ENCODE measurements at regions not wholly inside any gene's neighbourhood (a gene's known extent, or its start where the extent isn't known, plus 50 kb on each side); places are given as distances from the start of the nearest gene placed in this dataset.

DNA sequence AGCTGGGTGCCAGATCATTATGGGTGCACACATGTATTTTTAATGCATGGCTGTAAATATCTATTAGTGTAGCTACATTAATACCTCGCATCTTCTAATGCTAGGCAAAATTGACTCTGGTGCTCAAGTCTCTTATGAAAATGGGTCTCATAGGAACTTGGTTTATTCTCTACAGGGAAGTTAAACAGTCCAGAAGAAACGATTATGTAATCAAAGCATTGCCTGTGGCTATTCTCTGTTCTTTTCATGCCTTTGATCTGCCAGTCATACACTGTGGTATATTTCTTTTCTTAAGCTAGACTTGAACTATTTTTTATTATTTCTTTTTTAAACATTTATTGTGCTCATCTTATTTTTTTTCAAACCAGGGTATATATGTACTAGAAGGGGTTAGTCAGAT, 1015.0 kb downstream of the SLITRK1 start:
- DNase-seq (ENCODE audit: low spot score), result no peak
- H3K79me2 ChIP-seq (replicated peaks; ENCODE audit: insufficient read depth), result no peaks in the 10 kb centered on the region
- no peaks in the 10 kb centered on the region for H4K20me1 ChIP-seq (replicated peaks; ENCODE audit: insufficient read depth)
- no peaks in the 10 kb centered on the region for H3K27me3 Mint-ChIP-seq (ENCODE audit: insufficient read depth, low read depth, poor library complexity)
- no peaks in the 10 kb centered on the region for H3K27me3 ChIP-seq (ENCODE audit: insufficient read depth)
- no peaks in the 10 kb centered on the region for H3K4me1 ChIP-seq (ENCODE audit: insufficient read depth)
- H3K4me3 ChIP-seq, result no peak overlapping the region
- no peaks in the 10 kb centered on the region for H3K36me3 ChIP-seq (ENCODE audit: insufficient read depth)
- H3K36me3 Mint-ChIP-seq (ENCODE audit: low read depth), result no peaks in the 10 kb centered on the region; the same call in 2 of the 3 replicates
- no peak overlapping the region for H3K27ac ChIP-seq (ENCODE audit: low read depth)
- H3F3A ChIP-seq (replicated peaks; ENCODE audit: low read depth), result no peaks in the 10 kb centered on the region
- no peak for ATAC-seq
- no peaks in the 10 kb centered on the region; the same call in 2 of the 3 replicates for H3K9me3 Mint-ChIP-seq
- no peak overlapping the region for H2AFZ ChIP-seq
- H3K9me2 ChIP-seq (ENCODE audit: insufficient read depth), result no peaks in the 10 kb centered on the region
- H3K4me1 Mint-ChIP-seq, result no peaks in the 10 kb centered on the region
- no peak overlapping the region for H3K27ac Mint-ChIP-seq
- no peak overlapping the region for H3K4me3 Mint-ChIP-seq
- TF ChIP-seq ZNF114 (CRISPR knock-in tag; IDR thresholded peaks at IDR 0.05) (no peak), ZNF331 (CRISPR knock-in tag; IDR thresholded peaks at IDR 0.05; ENCODE audit: low read depth) (no peak), JUNB (IDR thresholded peaks at IDR 0.05; ENCODE audit: unreplicated experiment) (no peak), NANOG (IDR thresholded peaks at IDR 0.05; ENCODE audit: borderline replicate concordance) (no peak), CREB1 (CRISPR knock-in tag; IDR thresholded peaks at IDR 0.05; ENCODE audit: low read depth) (no peak), EZH2 (IDR thresholded peaks at IDR 0.05; ENCODE audit: low read depth, unreplicated experiment) (no peak)
- TF ChIP-seq, protein P1, sequence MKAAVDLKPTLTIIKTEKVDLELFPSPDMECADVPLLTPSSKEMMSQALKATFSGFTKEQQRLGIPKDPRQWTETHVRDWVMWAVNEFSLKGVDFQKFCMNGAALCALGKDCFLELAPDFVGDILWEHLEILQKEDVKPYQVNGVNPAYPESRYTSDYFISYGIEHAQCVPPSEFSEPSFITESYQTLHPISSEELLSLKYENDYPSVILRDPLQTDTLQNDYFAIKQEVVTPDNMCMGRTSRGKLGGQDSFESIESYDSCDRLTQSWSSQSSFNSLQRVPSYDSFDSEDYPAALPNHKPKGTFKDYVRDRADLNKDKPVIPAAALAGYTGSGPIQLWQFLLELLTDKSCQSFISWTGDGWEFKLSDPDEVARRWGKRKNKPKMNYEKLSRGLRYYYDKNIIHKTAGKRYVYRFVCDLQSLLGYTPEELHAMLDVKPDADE (IDR thresholded peaks at IDR 0.05), result no peak
- TF ChIP-seq, protein P2, sequence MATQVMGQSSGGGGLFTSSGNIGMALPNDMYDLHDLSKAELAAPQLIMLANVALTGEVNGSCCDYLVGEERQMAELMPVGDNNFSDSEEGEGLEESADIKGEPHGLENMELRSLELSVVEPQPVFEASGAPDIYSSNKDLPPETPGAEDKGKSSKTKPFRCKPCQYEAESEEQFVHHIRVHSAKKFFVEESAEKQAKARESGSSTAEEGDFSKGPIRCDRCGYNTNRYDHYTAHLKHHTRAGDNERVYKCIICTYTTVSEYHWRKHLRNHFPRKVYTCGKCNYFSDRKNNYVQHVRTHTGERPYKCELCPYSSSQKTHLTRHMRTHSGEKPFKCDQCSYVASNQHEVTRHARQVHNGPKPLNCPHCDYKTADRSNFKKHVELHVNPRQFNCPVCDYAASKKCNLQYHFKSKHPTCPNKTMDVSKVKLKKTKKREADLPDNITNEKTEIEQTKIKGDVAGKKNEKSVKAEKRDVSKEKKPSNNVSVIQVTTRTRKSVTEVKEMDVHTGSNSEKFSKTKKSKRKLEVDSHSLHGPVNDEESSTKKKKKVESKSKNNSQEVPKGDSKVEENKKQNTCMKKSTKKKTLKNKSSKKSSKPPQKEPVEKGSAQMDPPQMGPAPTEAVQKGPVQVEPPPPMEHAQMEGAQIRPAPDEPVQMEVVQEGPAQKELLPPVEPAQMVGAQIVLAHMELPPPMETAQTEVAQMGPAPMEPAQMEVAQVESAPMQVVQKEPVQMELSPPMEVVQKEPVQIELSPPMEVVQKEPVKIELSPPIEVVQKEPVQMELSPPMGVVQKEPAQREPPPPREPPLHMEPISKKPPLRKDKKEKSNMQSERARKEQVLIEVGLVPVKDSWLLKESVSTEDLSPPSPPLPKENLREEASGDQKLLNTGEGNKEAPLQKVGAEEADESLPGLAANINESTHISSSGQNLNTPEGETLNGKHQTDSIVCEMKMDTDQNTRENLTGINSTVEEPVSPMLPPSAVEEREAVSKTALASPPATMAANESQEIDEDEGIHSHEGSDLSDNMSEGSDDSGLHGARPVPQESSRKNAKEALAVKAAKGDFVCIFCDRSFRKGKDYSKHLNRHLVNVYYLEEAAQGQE (IDR thresholded peaks at IDR 0.05; ENCODE audit: unreplicated experiment), result no peak
- TF ChIP-seq, protein P3, sequence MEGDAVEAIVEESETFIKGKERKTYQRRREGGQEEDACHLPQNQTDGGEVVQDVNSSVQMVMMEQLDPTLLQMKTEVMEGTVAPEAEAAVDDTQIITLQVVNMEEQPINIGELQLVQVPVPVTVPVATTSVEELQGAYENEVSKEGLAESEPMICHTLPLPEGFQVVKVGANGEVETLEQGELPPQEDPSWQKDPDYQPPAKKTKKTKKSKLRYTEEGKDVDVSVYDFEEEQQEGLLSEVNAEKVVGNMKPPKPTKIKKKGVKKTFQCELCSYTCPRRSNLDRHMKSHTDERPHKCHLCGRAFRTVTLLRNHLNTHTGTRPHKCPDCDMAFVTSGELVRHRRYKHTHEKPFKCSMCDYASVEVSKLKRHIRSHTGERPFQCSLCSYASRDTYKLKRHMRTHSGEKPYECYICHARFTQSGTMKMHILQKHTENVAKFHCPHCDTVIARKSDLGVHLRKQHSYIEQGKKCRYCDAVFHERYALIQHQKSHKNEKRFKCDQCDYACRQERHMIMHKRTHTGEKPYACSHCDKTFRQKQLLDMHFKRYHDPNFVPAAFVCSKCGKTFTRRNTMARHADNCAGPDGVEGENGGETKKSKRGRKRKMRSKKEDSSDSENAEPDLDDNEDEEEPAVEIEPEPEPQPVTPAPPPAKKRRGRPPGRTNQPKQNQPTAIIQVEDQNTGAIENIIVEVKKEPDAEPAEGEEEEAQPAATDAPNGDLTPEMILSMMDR (conservative IDR thresholded peaks at IDR 0.05; ENCODE audit: low read depth in 2 of 2), result no peak
- TF ChIP-seq, protein P4, sequence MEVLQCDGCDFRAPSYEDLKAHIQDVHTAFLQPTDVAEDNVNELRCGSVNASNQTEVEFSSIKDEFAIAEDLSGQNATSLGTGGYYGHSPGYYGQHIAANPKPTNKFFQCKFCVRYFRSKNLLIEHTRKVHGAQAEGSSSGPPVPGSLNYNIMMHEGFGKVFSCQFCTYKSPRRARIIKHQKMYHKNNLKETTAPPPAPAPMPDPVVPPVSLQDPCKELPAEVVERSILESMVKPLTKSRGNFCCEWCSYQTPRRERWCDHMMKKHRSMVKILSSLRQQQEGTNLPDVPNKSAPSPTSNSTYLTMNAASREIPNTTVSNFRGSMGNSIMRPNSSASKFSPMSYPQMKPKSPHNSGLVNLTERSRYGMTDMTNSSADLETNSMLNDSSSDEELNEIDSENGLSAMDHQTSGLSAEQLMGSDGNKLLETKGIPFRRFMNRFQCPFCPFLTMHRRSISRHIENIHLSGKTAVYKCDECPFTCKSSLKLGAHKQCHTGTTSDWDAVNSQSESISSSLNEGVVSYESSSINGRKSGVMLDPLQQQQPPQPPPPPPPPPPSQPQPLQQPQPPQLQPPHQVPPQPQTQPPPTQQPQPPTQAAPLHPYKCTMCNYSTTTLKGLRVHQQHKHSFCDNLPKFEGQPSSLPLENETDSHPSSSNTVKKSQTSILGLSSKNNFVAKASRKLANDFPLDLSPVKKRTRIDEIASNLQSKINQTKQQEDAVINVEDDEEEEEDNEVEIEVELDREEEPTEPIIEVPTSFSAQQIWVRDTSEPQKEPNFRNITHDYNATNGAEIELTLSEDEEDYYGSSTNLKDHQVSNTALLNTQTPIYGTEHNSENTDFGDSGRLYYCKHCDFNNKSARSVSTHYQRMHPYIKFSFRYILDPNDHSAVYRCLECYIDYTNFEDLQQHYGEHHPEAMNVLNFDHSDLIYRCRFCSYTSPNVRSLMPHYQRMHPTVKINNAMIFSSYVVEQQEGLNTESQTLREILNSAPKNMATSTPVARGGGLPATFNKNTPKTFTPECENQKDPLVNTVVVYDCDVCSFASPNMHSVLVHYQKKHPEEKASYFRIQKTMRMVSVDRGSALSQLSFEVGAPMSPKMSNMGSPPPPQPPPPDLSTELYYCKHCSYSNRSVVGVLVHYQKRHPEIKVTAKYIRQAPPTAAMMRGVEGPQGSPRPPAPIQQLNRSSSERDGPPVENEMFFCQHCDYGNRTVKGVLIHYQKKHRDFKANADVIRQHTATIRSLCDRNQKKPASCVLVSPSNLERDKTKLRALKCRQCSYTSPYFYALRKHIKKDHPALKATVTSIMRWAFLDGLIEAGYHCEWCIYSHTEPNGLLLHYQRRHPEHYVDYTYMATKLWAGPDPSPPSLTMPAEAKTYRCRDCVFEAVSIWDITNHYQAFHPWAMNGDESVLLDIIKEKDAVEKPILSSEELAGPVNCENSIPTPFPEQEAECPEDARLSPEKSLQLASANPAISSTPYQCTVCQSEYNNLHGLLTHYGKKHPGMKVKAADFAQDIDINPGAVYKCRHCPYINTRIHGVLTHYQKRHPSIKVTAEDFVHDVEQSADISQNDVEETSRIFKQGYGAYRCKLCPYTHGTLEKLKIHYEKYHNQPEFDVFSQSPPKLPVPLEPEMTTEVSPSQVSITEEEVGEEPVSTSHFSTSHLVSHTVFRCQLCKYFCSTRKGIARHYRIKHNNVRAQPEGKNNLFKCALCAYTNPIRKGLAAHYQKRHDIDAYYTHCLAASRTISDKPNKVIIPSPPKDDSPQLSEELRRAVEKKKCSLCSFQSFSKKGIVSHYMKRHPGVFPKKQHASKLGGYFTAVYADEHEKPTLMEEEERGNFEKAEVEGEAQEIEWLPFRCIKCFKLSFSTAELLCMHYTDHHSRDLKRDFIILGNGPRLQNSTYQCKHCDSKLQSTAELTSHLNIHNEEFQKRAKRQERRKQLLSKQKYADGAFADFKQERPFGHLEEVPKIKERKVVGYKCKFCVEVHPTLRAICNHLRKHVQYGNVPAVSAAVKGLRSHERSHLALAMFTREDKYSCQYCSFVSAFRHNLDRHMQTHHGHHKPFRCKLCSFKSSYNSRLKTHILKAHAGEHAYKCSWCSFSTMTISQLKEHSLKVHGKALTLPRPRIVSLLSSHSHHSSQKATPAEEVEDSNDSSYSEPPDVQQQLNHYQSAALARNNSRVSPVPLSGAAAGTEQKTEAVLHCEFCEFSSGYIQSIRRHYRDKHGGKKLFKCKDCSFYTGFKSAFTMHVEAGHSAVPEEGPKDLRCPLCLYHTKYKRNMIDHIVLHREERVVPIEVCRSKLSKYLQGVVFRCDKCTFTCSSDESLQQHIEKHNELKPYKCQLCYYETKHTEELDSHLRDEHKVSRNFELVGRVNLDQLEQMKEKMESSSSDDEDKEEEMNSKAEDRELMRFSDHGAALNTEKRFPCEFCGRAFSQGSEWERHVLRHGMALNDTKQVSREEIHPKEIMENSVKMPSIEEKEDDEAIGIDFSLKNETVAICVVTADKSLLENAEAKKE (CRISPR knock-in tag; IDR thresholded peaks at IDR 0.05), result no peak
- H3K4me2 ChIP-seq, result no peak overlapping the region
